Daoy (cell line): ENCODE measurements at regions not wholly inside any gene's neighbourhood (a gene's known extent, or its start where the extent isn't known, plus 50 kb on each side); places are given as distances from the start of the nearest gene placed in this dataset.
"Not testable (repeated sequence)": the region's sequence is repeated elsewhere in the genome, so short reads cannot be mapped to it uniquely, and the experiment has no call there.

Experiments
- DNase-seq: peaks from one replicate; pipeline ENCODE4 v3.0.0-alpha.2; 2015; ENCODE audit warnings: low read depth

DNA sequence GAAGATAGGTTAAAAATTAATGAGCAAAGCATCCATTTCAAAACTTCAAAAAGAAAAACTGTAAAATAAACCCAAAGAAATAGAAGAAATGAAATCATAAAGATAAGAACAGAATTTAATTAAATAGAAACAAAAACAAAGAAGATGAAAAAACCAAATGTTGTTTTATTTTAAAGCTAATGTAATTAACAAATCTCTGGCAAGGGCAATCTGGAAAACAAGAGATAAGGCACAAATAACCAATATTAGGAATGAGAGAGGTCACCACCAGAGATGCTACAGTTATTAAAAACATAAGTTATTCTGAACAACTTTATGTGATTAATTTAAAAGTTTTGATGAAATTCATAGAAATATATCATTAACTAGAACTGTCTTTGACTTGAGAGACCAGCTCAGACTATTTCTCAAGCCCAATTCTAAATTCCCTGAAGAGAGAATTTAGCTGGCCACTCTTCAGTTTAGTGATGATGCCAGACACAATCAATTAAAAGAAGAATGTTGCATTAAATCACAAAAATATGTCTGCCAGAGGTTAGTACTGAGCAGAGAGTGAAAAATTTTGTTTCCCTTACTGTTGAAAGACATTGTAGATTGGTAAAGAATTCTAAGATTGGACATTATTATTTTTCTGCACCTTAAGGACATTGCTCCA lies 227.4 kb upstream of the VLDLR start:
- DNase-seq = not testable (repeated sequence)

DNA sequence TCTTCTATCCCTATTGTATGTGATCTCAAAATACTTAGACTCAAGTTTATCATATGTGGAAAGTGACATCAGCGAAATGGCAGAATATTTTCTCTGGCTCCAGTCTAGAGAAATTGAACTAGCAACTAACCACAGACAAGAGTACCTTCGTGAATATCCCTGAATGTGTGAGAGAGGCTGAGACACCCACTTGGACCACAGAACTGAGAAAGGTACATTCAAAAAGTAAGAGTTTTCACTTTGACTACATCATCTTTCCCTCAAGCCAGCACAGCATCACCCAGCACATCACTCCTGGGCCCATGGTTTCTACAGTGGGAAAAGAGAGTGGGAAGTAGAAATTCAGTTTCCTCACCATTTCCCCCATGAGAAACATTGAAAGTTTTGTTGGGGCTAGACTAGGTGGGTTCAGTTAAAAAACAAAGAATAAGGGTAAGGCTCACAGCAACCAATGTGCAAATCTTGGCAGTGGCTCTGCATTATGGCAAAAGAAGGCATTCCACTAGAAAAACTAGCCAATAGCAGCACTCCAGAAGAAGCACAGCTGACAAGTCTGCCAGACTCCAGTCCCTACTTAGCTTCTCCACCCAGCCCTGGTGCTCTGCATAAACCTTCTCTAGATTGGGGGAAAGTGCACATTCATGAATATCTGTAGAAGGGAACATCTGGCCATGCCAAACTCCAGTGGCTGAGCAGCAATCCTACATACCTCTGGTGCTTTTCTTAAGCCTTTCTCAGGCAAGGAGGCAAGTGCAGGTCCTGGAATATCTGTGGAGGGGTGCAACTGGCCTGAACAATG lies 225.6 kb upstream of the VLDLR start:
- DNase-seq = no peak

- DNase-seq = no peak
Measured at GRCh38 chr9:2396622-2397285, 224.8 kb upstream of the VLDLR start.

DNA sequence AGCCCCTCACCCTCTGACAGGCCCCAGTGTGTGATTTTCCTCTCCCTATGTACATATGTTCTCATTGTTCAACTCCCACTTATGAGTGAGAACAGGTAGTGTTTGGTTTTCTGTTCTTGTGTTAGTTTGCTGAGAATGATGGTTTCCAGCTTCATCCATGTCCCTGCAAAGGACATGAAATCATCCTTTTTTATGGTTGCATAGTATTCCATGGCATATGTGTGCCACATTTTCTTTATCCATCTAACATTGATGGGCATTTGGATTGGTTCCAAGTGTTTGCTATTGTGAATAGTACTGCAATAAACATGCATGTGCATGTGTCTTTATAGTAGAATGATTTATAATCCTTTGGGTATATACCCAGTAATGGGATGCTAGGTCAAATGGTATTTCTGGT lies 223.7 kb upstream of the VLDLR start:
- DNase-seq = not testable (repeated sequence)

DNA sequence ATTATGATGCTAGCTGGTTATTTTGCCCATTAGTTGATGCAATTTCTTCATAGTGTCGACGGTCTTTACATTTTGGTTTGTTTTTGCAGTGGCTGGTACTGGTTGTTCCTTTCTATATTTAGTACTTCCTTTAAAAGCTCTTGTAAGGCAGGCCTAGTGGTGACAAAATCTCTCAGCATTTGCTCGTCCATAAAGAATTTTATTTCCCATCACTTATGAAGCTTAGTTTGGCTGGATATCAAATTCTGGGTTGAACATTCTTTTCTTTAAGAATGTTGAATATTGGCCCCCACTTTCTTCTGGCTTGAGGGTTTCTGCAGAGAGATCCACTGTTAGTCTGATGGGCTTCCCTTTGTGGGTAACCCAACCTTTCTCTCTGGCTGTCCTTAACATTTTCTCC lies 219.8 kb upstream of the VLDLR start:
- DNase-seq = not testable (repeated sequence)

DNA sequence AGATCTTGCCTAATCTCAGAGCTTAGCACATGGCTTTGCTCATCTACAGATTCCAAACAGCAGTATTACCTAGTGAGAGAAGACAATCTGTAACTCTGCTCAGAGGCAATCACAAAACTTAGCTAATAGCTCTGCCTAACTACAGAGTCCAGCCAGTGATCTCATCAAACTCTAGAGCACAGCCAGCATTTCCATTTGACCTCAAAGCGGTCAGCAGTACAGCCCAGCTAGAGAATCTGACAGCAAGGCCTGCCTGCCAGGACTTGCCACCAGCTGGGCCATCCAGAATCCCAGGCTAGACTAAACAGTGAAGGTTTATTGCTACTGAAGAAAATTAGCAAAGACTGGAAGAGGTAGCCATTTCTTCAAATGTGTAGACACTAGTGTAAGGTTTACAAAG lies 217.9 kb upstream of the VLDLR start:
- DNase-seq = no peak

GRCh38 chr9:2406252-2406651 lies 215.3 kb upstream of the VLDLR start:
- no peak for DNase-seq

- peak; percentile 53 for DNase-seq
Measured at GRCh38 chr9:2407450-2407849, 214.1 kb upstream of the VLDLR start.

- DNase-seq = peak; percentile 66
Measured at GRCh38 chr9:2411459-2412215, 209.9 kb upstream of the VLDLR start.

DNA sequence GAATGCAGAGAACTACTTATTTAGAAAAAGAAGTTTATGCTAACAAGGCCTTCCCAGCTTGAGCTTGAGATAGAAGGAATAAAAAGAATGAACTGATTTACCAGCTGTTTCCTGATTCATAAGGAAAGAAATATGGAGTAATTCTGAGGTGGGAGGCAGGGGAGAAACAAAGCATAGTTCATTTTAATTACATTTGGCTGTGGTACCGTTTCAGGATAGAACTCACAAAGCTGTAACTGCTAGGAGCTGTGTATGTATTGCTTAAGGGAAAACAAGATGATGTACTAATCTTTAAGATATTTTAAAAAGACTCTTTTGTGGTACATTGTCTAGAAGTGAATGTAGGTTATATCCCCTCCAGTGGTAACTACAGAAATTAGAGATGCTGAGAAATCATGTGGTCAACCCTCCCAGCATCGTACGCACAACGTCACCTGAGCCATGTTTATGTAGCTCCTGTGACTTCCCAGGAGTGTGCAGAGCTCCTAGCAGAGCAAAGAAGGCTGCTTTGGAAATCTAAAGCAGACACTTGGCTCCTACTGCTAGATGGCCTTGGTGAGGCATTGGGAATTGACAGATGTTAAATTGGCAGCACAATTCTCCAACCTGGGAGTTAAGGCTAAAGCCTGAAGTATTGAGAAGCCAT lies 208.3 kb upstream of the VLDLR start:
- no peak for DNase-seq

GRCh38 chr9:2414465-2414864 lies 207.1 kb upstream of the VLDLR start:
- no peak for DNase-seq

- DNase-seq = no peak
Measured at GRCh38 chr9:2415326-2415725, 206.3 kb upstream of the VLDLR start.

DNA sequence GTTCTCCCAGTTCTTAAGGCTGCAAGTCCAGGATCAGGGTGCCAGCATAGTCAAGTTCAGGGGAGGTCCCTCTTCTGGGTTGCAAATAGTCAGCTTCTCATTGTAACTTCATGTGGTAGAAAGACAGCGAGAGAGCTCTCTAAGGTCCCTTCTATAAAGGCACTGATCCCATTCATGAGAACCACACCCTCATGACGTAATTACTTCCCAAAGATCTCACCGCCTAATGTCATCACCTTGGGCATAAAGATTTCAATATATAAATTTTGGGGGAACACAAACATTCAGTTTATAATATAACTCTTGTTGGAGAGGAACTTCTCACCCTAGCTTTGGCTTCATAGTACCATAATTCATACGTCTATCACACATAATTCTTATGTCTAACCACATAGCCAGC lies 203.9 kb upstream of the VLDLR start:
- DNase-seq = no peak

DNA sequence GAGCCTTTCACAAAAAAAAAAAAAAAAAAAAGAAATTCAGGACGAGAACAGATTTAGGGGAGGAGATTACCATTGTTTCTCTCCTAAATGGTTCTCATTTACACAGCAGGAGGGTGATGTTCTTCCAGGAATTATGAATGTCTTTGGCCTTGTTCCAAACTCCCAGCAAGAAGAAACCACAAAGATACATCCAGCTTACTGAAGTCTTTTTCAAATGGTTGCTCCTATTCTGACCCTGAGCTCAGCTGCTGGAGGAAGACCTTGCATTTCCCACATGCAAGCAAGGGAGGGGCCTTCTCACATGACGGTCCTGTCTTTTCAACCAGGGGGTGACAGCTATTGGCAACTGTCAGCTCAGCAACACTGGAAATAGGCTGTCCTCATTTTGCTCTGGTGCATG lies 203.0 kb upstream of the VLDLR start:
- peak; percentile 71 for DNase-seq

GRCh38 chr9:2419347-2419746 lies 202.2 kb upstream of the VLDLR start:
- no peak for DNase-seq

DNA sequence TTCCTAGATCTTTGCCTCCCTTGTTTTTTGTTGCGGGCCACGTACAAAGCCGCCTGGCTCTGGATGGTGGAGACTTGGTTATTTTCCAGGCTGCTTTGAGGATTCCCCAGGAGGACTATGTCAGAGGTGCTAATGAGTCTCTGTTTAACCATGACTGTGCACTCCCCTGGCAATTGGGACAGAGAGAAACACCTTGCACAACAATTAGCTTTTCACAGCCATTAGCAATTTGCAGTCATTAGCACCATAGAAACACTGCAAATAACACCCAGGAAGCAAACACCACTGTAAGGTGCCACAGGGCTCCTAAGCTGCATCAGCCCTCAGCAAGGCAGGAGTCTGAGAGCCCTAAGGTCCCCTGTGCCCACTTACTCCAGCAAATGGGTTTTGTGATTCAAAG lies 201.0 kb upstream of the VLDLR start:
- no peak for DNase-seq

- DNase-seq = no peak
Measured at GRCh38 chr9:2424619-2425033, 197.0 kb upstream of the VLDLR start.

DNA sequence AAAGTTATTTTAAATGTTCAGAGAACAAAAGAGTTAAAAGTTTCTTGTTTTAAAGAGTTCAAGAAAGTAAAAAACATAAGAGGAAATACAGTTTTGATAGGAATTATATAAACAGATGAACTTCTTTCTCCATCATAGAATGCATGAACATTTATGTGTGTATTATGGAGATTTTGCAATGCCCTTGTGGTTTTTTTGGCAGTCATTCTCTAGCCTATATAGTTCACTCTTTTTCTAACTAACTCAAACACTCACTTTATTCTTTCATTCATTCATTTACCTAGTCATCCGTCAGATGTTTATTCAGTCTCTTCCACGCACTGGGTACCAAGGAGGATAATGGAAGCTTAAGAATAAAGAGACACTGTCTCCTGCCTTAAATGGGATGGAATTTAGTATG lies 195.9 kb upstream of the VLDLR start:
- DNase-seq = no peak

DNA sequence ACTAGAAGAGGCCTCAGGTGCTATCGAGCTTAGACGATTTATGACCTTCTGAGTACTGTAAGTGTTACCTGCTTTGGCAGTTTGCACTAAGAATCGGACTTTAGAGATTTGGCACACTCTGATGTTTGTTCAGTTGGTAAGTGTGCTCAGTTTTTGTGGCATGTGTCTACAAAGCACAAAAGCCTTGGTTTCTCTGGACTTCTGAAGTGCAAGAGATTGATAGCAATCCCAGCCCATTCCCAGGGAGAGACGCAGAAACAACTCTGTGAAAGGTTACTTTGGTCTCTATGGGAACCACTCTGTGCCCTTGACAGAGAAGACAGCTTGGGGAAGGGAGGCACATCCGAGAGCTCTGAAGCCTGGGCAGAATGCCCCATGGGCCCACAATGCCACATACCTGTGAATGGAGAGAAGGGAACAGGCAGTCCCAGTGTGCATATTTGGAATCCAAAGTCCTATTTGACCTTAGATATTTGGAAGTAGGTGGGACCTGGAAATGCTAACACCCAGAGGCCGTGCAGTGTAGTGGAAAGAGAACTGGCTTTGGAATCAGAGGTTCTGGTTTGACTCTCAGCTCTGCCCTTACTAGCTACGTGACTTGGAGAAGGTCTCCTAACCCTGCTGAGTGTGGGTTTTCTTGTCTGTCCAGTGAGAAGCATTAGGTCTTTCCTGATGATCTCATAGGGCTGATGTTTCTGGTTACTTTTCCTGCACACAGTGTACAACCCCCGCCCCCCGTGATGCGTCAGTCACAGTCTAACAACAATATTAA lies 194.3 kb upstream of the VLDLR start:
- peak; percentile 31 for DNase-seq

GRCh38 chr9:2439957-2440356 lies 181.6 kb upstream of the VLDLR start:
- DNase-seq = no peak

- not testable (repeated sequence) for DNase-seq
Measured at GRCh38 chr9:2443933-2444332, 177.7 kb upstream of the VLDLR start.
